A172 (cell line): ENCODE measurements at regions not wholly inside any gene's neighbourhood (a gene's known extent, or its start where the extent isn't known, plus 50 kb on each side); places are given as distances from the start of the nearest gene placed in this dataset.

Experiments
- DNase-seq: peaks from one replicate; pipeline ENCODE4 v3.0.0-alpha.2; 2015; ENCODE audit warnings: low spot score

DNA sequence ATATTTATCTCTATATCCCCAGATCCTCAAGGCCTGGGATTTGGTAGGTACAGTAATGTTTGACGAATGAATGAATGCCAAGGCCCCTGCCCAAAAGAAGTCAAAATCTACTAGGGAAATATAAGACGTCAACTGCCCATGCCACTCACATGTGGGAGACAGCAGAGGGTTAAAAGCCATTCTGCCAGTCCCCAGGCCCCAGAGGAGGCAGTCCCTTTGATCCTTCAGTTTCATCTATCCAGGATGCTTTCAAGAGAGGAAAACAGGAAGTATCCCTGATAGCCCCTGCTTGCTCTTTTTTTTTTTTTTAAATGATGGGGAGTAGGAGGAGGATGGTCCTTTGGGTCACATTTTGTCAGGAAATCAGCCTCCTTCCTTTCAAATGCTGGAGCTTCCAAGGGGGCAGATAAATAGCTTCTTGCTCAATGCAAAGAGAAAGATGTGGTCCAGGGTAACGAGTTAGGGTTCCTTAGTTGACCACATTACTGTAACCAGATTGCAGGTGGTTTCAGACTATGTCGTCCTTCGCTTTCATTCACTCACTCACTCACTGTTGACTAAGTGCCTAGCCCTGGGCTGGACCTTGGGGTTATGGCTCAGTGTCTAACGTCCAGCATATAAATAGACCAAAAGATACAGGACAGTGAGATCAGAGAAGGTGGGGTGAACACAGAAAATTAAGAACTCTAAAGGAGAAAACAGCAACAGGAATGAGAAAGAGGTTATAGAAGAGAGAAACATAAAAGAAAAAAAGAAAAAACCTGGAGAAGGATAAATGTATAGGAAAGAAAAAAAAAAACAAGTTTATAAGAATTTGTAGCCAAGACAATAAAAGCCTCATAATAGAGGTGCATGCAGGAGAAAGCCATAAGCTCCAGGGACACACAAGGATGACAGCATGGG lies 64.6 kb upstream of the PIM1 start:
- DNase-seq = no peak

DNA sequence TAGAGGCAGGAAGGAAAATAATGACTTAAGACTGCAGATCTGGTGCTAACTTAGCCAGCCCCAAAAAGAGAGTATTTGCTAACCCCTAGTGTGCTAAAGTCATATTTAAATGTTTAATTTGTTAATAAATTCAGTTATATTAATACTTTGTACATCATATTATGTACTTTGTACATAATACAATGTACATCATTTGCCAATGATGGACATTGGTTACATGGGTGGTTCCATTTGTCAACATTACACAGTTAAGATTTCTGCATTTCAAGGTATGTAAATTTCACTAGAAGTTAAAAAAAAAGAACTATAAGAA lies 63.9 kb upstream of the PIM1 start:
- no peak for DNase-seq

DNA sequence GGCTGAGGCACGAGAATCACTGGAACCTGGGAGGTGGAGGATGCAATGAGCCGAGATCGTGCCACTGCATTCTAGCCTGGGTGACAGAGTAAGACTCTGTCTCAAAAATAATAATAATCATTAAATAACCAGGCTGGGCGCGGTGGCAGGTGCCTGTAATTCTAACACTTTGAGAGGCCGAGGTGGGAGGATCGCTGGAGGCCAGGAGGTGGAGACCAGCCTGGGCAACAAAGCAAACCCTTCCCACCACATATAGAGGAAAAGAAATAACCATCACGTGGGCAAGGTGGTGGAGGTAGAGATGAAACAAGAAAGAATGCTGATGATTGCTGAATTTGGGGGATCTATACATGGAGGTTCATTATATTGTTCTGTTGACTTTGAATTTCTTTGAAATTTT lies 63.4 kb upstream of the PIM1 start:
- no peak for DNase-seq

DNA sequence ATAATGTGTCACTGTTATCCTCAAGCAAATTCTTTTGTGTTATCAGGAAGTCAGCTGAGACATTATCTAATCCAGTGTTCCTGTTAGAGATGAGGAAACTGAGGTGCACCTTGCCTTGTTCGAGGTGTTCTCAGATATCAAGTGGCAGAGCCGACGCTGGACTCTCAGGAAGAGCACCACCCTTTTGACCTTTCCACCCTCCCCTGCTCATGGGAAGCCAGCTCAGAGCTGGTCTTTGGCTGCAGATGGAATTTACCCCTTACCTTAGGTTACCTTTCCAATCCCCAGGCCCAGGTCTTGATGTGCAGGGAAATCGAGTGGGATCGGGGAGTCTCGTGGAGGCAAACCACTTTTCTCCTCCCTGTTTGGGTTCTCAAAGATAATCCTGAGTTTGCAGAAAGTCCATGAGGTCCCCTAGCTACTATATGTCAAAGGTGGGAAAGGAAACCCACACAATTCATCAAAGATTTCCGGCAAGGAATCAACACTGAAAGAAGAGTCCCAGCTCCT lies 62.9 kb upstream of the PIM1 start:
- no peak for DNase-seq

DNA sequence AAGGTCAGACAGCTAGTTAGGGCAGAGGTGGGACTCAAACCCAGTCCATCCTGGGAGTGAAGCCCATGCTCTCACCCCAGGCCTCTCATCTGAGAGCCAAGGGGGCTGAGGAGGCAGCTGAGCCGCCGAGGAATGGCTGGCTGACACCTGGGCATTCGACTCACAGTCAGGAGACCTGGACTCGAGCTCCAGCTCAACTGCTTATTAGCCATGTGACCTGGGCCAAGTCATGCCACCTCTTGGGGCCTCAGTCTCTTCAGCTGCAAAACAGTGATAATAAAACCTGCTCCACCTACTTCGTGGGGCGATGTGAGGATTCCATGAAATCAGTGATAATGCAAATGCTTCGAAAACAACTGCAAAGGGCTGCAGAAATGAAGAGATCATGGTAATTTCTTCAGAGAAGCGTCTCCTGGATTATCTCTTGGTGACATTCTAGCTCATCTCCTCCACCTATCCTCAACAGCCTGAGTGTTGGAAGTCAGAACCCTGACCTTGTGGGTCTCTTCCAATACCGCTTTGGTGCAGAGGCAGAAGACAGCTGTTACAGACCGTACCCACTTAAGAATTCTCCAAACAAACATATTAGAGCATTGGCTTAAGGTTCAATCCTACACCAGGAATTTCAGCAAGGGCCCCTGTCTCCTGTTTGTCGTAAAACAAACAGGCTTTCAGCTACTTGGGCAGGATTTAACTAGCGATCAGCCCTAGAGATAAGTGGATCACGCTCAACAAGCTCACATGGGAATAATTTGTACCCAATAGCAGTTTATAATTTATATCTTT lies 60.0 kb upstream of the PIM1 start:
- DNase-seq = no peak

DNA sequence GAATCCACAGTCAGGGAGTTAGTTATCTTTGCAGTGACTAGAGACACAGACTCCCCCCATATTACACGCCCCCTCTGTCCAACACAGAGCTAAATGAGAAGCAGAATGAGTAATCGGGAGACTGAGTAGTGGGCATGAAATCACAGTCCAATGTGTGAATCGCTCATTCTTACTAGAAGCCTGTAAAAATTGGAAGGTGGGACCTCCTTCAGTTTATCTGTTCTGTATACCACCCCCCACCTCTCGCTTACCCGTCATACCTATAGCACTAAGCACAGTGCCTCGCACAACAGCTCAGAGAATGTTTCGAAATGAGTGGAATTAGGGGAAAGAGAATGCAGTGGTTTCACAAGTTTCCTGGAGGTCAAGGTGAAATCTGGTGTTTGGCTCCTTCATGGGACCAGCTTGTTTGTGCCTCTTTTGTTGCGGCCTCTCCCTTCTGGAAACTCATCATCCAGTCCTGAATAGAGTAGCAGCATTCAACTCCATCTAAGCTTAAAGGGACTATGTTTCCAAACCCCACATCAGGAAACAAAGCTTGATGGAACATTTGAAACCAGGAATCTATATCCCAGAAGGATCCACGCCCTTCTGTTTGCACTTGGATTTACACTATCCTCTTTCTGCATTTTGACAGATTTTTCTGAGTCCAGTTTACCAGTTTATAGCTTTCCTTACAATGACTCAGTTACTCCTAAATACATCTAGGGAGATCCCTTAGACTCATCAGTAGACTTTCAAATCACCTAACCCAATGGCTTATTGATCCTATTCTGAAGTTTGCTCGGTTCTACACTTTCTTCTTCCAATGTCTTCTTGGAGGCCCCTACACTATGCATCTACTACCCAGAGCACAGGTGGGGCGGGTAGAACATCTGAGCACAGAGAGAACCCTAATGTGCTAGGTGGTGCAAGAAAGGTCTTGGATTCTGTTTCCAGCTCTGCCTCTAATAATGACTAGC lies 59.2 kb upstream of the PIM1 start:
- no peak for DNase-seq

DNA sequence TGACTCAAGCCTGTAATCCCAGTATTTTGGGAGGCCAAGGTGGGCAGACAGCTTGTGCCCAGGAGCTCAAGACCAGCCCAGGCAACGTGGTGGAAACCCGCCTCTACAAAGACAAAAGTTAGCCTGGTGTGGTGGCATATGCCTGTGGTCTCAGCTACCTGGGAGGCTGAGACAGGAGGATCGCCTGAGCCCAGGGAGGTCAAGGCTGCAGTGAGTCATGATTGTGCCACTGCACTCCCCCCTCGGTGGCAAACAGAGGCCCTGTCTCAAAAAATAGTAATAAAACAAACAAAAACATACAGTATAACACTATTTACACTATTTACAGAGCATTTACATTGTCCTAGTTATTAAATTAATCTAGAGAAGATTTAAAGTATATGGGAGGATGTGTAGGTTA lies 56.0 kb upstream of the PIM1 start:
- DNase-seq = no peak

DNA sequence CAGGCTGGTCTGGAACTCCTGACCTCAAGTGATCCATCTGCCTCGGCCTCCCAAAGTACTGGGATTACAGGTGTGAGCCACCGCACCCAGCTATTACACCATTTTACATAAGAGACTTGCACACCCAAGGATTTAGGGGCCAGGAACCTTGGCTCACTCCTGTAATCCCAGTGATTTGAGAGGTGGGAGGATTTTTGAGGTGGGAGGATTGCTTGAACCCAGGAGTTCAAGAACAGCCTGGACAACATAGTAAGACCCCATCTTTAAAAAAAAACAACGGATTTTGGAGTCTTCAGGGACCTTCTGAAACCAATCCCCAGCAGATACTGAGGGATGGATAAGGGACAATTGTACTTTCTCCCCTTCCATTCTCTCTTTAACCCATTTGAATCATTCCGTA lies 55.3 kb upstream of the PIM1 start:
- DNase-seq = no peak

DNA sequence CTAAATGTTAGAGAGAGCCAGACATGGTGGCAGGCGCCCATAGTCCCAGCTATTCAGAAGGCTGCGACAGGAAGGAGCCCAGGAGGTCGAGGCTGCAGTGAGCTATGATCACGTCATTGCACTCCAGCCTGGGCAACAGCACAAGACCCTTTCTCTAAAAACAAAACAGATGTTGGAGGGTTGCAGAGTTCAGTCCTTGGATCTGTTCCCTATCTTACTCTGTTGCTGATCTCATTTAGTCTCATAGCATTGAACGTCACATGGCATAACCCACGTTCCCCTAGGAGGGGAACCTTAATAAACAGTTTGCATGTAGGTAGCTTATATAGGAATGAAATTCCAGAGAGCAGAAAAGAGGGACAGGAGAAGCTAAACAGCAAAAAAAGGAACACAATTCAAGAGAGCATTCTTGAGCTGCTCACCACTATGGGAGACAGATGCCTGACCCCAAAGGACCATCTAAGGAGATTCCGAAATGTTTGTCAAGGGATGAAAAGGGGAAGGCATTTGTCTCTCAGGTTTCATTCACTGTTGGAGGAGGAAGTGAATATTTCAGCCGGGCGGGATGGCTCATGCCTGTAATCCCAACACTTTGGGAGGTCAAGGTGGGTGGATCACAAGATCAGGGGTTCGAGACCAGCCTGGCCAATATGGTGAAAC lies 54.6 kb upstream of the PIM1 start:
- no peak for DNase-seq

DNA sequence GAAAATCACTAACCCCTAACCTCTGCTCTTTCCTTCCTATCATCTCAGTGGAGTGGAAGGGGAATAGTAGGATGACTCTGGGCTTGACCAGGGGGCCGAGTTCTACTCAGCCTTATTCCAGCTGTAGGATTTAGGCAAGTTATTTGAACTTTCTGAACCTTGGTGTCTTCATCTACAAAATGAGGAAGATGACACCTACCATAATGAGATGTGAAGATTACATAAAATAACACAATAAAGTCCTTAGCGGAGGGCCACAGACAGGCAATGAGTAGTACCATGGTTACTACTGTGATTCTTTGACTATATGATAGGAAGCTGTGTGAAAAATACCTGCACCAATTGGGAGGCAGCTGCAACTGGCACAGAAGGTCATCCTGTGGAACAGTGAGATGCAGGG lies 53.6 kb upstream of the PIM1 start:
- no peak for DNase-seq

DNA sequence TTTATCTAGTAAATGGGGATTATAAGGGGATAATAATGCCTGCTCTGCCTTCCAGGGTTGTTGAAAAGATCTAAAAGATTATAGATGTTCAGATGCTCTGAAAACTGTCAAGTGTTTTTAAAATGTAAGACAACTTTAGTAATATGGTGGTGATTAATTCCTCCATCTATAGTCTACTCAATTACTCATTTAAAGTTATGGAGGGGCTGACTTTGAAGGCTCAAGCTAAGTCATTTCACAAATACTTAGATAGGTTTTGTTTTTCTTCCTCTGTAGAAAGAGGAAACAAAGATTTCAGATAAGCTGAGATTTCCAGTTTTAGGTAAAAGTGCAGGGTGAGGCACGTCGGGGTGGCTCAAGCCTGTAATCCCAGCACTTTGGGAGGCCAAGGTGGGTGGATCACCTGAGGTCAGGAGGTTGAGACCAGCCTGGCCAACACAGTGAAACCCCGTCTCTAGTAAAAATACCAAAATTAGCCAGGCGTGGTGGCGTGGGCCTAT lies 50.5 kb upstream of the PIM1 start:
- no peak for DNase-seq
